HCT116 (cell line): ENCODE measurements at regions not wholly inside any gene's neighbourhood (a gene's known extent, or its start where the extent isn't known, plus 50 kb on each side); places are given as distances from the start of the nearest gene placed in this dataset.

ENCODE experiments used
- ATAC-seq: fragments of 200-7000 bp; cut with Tn5 transposase; 2 replicates; pipeline ENCODE4 v1.9.1; 2020; ENCODE audit warnings: mild to moderate bottlenecking, moderate library complexity
- BruUV-seq: library from RNA; stranded (reverse); fragments of 400-500 nt; replicated peaks from 2 replicates; lab custom pipeline; 2021; lab: Mats Ljungman, UMichigan
- CTCF ChIA-PET: fragments of 300-600 bp; sonication (Branson Sonifier 250); formaldehyde crosslinking; loops from one replicate; lab custom pipeline; 2021; ENCODE audit warnings: antibody characterized with exemption; lab: Charles Lee
- POLR2A ChIA-PET: fragments of 300-600, 350-600 bp; sonication (Branson Sonifier 250); formaldehyde crosslinking; loops from one replicate; lab custom pipeline; 2021; ENCODE audit warnings: antibody characterized with exemption; lab: Charles Lee
- RAD21 ChIA-PET, 2 experiments: fragments of 300-600 bp; sonication (Branson Sonifier 250); formaldehyde crosslinking; loops; one replicate each; lab custom pipeline; 2023; ENCODE audit warnings: low total read pairs in 2 of 2; ENCODE audit not compliant: uncharacterized antibody in 2 of 2, unreplicated experiment in 2 of 2, low non-redundant PET in 1 of 2; lab: Charles Lee
- DNase-seq: peaks from one replicate; pipeline ENCODE4 v3.0.0-alpha.2; 2010; ENCODE audit warnings: low read depth, low spot score
- H2AFZ ChIP-seq: fragments of 200-600 bp; shearing (Covaris generic), sonication (generic); 2 replicates; pipeline ENCODE4 v1.6.1; 2017; ENCODE audit warnings: low read depth, mixed run types, mixed read lengths, antibody characterized with exemption, low read length; ENCODE audit not compliant: poor library complexity, severe bottlenecking
- H3K27ac ChIP-seq: 2 replicates; pipeline ENCODE4 v1.5.1; 2012; ENCODE audit warnings: low read depth, low read length
- H3K27me3 ChIP-seq: fragments of 200-600 bp; sonication (generic); 2 replicates; pipeline ENCODE4 v1.6.1; 2016; ENCODE audit warnings: mixed run types, low read length, mixed read lengths; ENCODE audit not compliant: insufficient read depth
- H3K36me3 ChIP-seq, 2 experiments: fragments of 200-500 bp in 1 of 2; fragments of 200-600 bp in 1 of 2; sonication (Bioruptor generic) in 1 of 2; sonication (generic) in 1 of 2; 2 replicates each; pipeline versions ENCODE4 v1.5.1 to v1.6.1; 2014 to 2016; ENCODE audit warnings: low read length in 2 of 2, inconsistent platforms in 1 of 2, mixed read lengths in 1 of 2, mixed run types in 1 of 2; ENCODE audit not compliant: insufficient read depth in 2 of 2, control insufficient read depth in 1 of 2
- H3K4me1 ChIP-seq, 2 experiments: fragments of 200-600 bp in 1 of 2; sonication (generic) in 1 of 2; 2 replicates each; pipeline versions ENCODE4 v1.5.1 to v1.6.1; 2012 to 2017; ENCODE audit warnings: low read length in 2 of 2, inconsistent platforms in 1 of 2, mild to moderate bottlenecking in 1 of 2, mixed read lengths in 1 of 2, mixed run types in 1 of 2, moderate library complexity in 1 of 2; ENCODE audit not compliant: insufficient read depth in 2 of 2, control insufficient read depth in 1 of 2
- H3K4me2 ChIP-seq: fragments of 200-600 bp; sonication (generic); 2 replicates; pipeline ENCODE4 v1.6.1; 2017; ENCODE audit warnings: mixed run types, low read length, mixed read lengths
- H3K4me3 ChIP-seq, 2 experiments: fragments of 200-600 bp in 1 of 2; sonication (generic) in 1 of 2; replicated peaks in 1 of 2; 2 replicates each; pipeline ENCODE4 v1.5.1; 2011 to 2016; ENCODE audit warnings: low read length in 2 of 2, control low read depth in 1 of 2, low read depth in 1 of 2, mild to moderate bottlenecking in 1 of 2, mixed read lengths in 1 of 2, mixed run types in 1 of 2
- H3K79me2 ChIP-seq: fragments of 200-600 bp; sonication (generic); 2 replicates; pipeline ENCODE4 v1.6.1; 2017; ENCODE audit warnings: mild to moderate bottlenecking, mixed run types, low read length, moderate library complexity, mixed read lengths; ENCODE audit not compliant: insufficient read depth
- H3K9ac ChIP-seq: fragments of 200-600 bp; sonication (generic); 2 replicates; pipeline ENCODE4 v1.6.1; 2016; ENCODE audit warnings: low read length, mixed read lengths
- H3K9me2 ChIP-seq: fragments of 200-600 bp; sonication (generic), shearing (Covaris generic); 2 replicates; pipeline ENCODE4 v1.6.1; 2017; ENCODE audit warnings: mixed run types, mild to moderate bottlenecking, moderate library complexity; ENCODE audit not compliant: insufficient read depth
- H3K9me3 ChIP-seq, 2 experiments: fragments of 200-500 bp in 1 of 2; fragments of 200-600 bp in 1 of 2; sonication (Bioruptor generic) in 1 of 2; sonication (generic) in 1 of 2; 2 replicates each; pipeline ENCODE4 v1.6.1; 2014 to 2017; ENCODE audit warnings: low read length in 2 of 2, mixed read lengths in 2 of 2, inconsistent platforms in 1 of 2, low read depth in 1 of 2, mild to moderate bottlenecking in 1 of 2, mixed run types in 1 of 2, moderate library complexity in 1 of 2; ENCODE audit not compliant: control insufficient read depth in 1 of 2, insufficient read depth in 1 of 2
- H4K20me1 ChIP-seq: fragments of 200-600 bp; sonication (generic), shearing (Covaris generic); 2 replicates; pipeline ENCODE4 v1.6.1; 2017; ENCODE audit warnings: mixed run types, mild to moderate bottlenecking, moderate library complexity; ENCODE audit not compliant: insufficient read depth
- CBX3 ChIP-seq: IDR thresholded peaks from 2 replicates; pipeline ENCODE4 v1.6.1; 2012; ENCODE audit warnings: low read depth
- CEBPB ChIP-seq: IDR thresholded peaks from 2 replicates; pipeline ENCODE4 v1.6.1; 2012; ENCODE audit warnings: low read depth
- CTCF ChIP-seq, 3 experiments: fragments of 200-600 bp in 1 of 3; sonication (generic) in 1 of 3; IDR thresholded peaks in 2 of 3; conservative IDR thresholded peaks in 1 of 3; 2 replicates each; pipeline ENCODE4 v1.5.1; 2012 to 2017; ENCODE audit warnings: low read depth in 2 of 3, low read length in 2 of 3, antibody characterized with exemption in 1 of 3, borderline replicate concordance in 1 of 3, control low read depth in 1 of 3, mild to moderate bottlenecking in 1 of 3, mixed read lengths in 1 of 3, mixed run types in 1 of 3, moderate library complexity in 1 of 3; ENCODE audit not compliant: insufficient read depth in 1 of 3
- EGR1 ChIP-seq: IDR thresholded peaks from 2 replicates; pipeline ENCODE4 v1.6.1; 2012; ENCODE audit warnings: low read depth
- ELF1 ChIP-seq: IDR thresholded peaks from 2 replicates; pipeline ENCODE4 v1.6.1; 2012; ENCODE audit warnings: low read depth, borderline replicate concordance
- FOSL1 ChIP-seq: IDR thresholded peaks from 2 replicates; pipeline ENCODE4 v1.6.1; 2012; ENCODE audit warnings: low read depth
- POLR2A ChIP-seq: IDR thresholded peaks from 2 replicates; pipeline ENCODE4 v1.7.0; 2011; ENCODE audit warnings: borderline replicate concordance; ENCODE audit not compliant: insufficient read depth, insufficient read length; ENCODE audit errors: extremely low read depth
- SP1 ChIP-seq: IDR thresholded peaks from 2 replicates; pipeline ENCODE4 v1.6.1; 2012; ENCODE audit warnings: low read depth
- SRF ChIP-seq: IDR thresholded peaks from 2 replicates; pipeline ENCODE4 v1.6.1; 2012; ENCODE audit warnings: low read depth
- TCF7L2 ChIP-seq: IDR thresholded peaks from 2 replicates; pipeline ENCODE4 v1.7.0; 2011; ENCODE audit warnings: borderline replicate concordance, inconsistent platforms; ENCODE audit not compliant: insufficient read depth, insufficient read length; ENCODE audit errors: extremely low read depth
- YY1 ChIP-seq: IDR thresholded peaks from 2 replicates; pipeline ENCODE4 v1.6.1; 2011; ENCODE audit warnings: low read length, low read depth, moderate library complexity, mild to moderate bottlenecking; ENCODE audit not compliant: insufficient replicate concordance; ENCODE audit errors: extremely low read depth
- ZFX ChIP-seq: fragments of 450-650 bp; IDR thresholded peaks from 2 replicates; pipeline ENCODE4 v1.6.1; 2017
- ZNF274 ChIP-seq: fragments of 200-500 bp; sonication (Bioruptor generic); IDR thresholded peaks from 2 replicates; pipeline ENCODE4 v1.6.1; 2014; ENCODE audit warnings: mild to moderate bottlenecking, low read depth, low read length, inconsistent platforms
- intact Hi-C: fragments of 100-400 bp; cut with micrococcal nuclease; formaldehyde crosslinking; loops from 2 replicates; pipeline ENCODE4 v1.10.0; 2022
- TF ChIP-seq, protein P1 (sequence below): IDR thresholded peaks from 2 replicates; pipeline ENCODE4 v1.6.1; 2012
- TF ChIP-seq, protein P2 (sequence below): IDR thresholded peaks from 2 replicates; pipeline ENCODE4 v1.6.1; 2012

GRCh38 chr21:35281956-35282355 lies 232.9 kb upstream of the RUNX1 start (continued):
- TF ChIP-seq TCF7L2 = no peak
- TF ChIP-seq ZNF274 = no peak
- TF ChIP-seq CBX3 = no peak
- no peak for TF ChIP-seq ZFX

DNA sequence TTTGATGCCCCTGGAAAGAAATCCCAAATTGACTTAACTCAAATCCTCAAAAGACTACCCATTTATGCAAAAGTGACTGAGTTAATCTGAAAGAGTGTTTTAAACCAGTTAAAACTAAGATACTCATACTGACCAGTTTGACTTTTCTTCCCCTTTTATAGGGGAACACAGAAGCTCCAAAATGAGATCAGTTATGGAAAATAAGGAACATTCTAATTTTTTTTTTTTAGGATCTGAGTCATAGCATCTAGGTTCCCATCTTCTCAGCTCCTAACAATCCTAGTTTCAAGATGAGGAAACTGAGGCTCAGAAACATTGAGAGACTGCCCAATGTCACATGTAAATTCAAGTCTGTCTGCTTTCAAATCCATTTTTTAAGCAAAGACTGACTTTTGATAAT lies 231.1 kb upstream of the RUNX1 start:
- Histone ChIP-seq H3K4me1 (peaks cover 2 to 8% of the 10 kb centered on the region in 2 experiments; a peak in 2 of 4 replicates), H2AFZ (no peak overlapping the region), H3K9me2 (no peaks in the 10 kb centered on the region), H3K27me3 (no peaks in the 10 kb centered on the region), H3K9ac (no peak overlapping the region), H3K27ac (no peak overlapping the region), H3K9me3 (no peaks in the 10 kb centered on the region), H3K4me3 (no peak overlapping the region), H3K36me3 (no peaks in the 10 kb centered on the region), H4K20me1 (no peaks in the 10 kb centered on the region), H3K4me2 (no peak overlapping the region), H3K79me2 (no peaks in the 10 kb centered on the region)
- ChIA-PET POLR2A (no interaction called here), RAD21 (no interaction called here), CTCF (no interaction called here)
- DNase-seq (no peak), ATAC-seq (no peak)
- BruUV-seq = no TSS peak
- intact Hi-C loops = no loop called here
- no peak for TF ChIP-seq CBX3
- no peak for TF ChIP-seq CEBPB
- TF ChIP-seq SP1 = no peak

DNA sequence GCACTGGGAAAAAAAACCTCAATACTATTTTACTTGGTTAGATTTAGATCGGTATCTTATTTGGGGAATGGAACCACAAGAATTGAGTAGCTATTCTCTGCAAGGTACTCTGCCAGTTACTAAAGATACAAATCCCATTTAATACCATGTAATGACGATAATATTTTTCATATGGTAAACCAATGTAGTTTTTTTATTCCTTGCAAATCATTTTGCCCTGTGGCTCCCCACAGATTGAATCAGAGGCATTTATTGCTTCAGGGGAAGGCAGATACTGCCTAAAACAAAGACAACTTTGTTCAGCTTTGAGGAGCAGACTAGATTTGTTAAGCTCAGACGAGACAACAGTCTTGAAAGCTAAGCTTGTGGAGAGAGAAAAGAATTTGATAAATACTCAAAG lies 226.7 kb upstream of the RUNX1 start:
- no TSS peak for BruUV-seq
- Histone ChIP-seq H4K20me1 (no peaks in the 10 kb centered on the region), H3K27me3 (no peaks in the 10 kb centered on the region), H3K9me2 (no peaks in the 10 kb centered on the region), H2AFZ (no peak overlapping the region), H3K9ac (no peak overlapping the region), H3K9me3 (no peaks in the 10 kb centered on the region), H3K4me3 (no peak overlapping the region), H3K36me3 (no peaks in the 10 kb centered on the region), H3K4me2 (no peak overlapping the region), H3K79me2 (no peaks in the 10 kb centered on the region), H3K4me1 (peaks cover 2 to 9% of the 10 kb centered on the region in 2 experiments; a peak in 2 of 4 replicates), H3K27ac (no peak overlapping the region)
- ATAC-seq (no peak), DNase-seq (no peak)
- intact Hi-C loops = no loop called here
- ChIA-PET RAD21 (no interaction called here), CTCF (no interaction called here), POLR2A (no interaction called here)
- TF ChIP-seq POLR2A (no peak), SRF (no peak), TCF7L2 (no peak), YY1 (no peak), FOSL1 (no peak), CBX3 (no peak), EGR1 (no peak), ELF1 (no peak), ZFX (no peak), CTCF (IDR thresholded peaks at IDR 0.05 in 2 of 3, conservative IDR thresholded peaks at IDR 0.05 in 1 of 3; ENCODE audit: borderline replicate concordance in 1 of 3, insufficient read depth in 1 of 3, low read depth in 2 of 3, low read length in 2 of 3) (no peak), SP1 (no peak)
- TF ChIP-seq, protein P1, sequence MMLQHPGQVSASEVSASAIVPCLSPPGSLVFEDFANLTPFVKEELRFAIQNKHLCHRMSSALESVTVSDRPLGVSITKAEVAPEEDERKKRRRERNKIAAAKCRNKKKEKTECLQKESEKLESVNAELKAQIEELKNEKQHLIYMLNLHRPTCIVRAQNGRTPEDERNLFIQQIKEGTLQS = no peak
- TF ChIP-seq, protein P2, sequence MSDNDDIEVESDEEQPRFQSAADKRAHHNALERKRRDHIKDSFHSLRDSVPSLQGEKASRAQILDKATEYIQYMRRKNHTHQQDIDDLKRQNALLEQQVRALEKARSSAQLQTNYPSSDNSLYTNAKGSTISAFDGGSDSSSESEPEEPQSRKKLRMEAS = no peak
